ENCODE measurements at regions not wholly inside any gene's neighbourhood (a gene's known extent, or its start where the extent isn't known, plus 50 kb on each side); places are given as distances from the start of the nearest gene placed in this dataset.

DNA sequence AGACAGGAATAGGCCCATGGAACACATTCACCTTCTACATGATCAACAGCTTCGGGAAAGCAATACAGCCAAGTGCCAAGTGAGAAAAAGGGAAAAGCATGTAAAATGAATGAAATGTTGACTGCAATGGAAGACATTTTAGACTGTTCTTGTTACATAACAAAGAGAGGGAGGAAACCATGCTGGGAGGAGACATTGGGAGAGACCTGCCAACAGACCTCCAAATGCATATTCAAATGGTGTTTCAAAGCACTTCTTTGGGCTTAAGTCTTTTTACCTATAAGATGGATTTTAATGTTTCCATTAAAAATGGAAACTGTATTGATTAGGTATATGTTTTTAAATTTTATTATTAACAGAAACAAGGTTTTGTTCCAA lies 350.0 kb upstream of the THBS1 start:
- no peak for DNase-seq (ENCODE audit: low read depth in 2 of 2)

DNA sequence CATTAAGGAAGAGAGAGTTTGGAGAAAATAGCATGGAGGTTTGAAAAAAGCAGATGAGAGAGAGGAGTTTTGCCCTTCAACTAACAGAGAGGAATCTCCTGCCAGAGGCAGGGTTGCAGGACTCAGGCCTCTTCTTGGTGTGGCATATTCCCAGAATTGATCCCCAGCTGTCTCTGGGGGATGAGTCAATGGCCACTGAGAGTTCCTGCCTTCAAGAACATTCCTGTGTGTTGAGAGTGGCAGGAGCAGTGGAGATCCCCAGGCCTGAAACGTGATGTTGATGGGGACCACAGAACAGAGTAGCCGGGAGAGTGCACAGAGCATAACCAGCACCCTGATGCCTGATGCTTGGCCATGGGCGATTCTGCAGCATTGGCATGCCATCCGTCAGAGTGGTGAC lies 348.4 kb upstream of the THBS1 start:
- peak in 1 of 2 donors; percentile 79 for DNase-seq (ENCODE audit: low read depth in 2 of 2)

DNA sequence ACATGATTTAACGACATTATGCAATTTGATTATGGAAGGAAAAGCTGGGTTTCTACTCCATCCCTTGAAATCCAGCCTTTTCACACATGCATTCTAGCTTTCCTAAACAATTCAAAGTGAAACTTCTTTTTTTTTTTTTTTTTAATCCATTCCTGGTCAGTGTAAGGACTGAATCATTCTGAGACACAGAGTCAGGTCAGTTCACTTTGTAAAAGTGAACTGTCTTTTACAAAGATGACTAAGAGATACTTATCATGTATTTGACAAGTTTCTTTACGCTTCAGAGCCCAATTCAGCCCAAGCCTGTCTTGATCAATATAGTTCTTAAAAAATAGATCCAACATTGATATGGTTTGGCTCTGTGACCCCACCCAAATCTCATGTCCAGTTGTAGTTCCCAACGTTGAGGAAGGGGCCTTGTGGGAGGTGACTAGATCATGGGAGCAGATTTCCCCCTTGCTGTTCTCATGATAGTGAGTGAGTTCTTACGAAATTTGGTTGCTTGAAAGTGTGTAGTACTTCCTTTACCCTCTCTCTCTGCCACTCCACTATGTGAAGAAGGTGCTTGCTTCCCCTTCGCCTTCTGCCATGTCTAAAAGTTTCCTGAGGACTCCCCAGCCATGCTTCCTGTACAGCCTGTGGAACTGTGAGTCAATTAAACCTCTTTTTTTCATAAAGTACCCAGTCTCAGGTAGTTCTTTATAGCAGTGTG lies 345.6 kb upstream of the THBS1 start:
- DNase-seq (ENCODE audit: low read depth in 2 of 2) = peak in 1 of 2 donors; percentile 79

DNA sequence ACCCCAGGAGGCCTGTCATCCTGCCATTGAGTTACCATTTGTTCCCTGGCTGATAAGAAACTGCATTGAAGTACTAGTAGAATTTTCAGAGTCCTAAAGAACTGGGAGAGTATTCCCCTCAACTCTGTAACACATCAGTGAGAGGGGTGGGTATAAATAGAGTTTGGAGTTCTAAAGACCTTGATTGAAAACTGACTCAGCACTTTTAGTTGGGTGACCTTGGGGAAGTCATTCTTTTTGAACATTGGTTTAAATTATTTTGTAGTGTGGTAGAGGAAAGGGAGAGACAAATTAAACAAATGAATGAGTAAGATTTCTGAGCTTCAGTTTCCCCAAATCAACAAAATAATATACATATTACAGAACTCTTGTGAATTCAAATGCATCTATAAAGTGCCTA lies 344.5 kb upstream of the THBS1 start:
- DNase-seq (ENCODE audit: low read depth in 2 of 2) = no peak

DNA sequence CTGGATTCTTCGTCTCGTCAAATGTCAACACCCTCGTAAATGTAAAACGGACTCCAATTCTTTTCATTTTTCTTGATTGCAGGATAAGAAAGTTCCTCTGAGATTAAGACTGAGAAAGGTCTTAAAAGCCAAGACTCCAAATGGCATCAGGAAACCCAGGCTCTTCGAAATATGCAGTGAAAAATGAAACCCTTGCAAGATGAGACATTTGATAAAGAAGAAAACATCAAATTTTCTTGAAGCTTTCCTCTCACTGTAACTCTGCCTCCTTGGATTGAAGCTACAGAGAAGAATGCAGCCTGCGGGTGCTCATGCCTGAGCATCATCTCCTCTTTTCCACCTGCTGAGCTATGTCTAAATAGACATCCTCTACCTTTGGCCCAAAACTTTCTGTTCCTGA lies 342.4 kb upstream of the THBS1 start:
- DNase-seq (ENCODE audit: low read depth in 2 of 2) = no peak

DNA sequence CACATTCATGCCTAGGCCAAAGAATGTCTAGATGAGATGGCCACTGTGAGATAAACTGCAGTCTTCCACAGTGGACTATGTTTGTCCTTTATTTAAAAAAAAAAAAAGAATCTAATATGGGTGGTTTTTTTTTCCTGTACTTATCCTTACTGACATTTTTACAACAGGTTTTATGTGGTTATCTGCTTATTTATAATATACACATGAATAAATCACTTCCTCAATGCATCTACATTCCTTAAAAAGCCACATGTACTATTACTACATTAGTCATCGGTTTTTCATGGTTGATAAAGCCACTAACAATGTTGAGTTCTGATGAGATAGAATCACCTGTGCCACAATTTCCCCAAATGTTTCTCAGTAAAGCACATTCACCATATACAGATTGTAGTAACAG lies 341.3 kb upstream of the THBS1 start:
- DNase-seq (ENCODE audit: low read depth in 2 of 2) = peak in 1 of 2 donors; percentile 37

DNA sequence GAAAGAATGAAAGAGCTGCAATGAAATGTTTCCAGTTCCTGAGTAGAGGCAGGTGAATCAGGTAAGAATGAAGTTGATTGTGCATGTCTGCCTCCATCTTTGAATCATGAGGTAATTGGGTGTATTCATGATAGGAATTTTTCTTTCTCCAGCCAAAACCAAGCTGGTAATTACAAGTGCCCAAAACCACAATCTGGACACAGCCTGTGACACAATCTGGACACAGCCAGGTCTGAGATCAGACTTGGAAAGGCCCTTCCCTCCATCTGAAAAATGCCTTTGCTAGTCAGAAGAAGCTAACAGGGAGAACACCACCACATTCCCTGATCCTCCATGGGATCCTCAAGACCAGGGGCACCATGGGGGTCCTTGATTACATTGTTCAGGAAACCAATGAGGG lies 338.5 kb upstream of the THBS1 start:
- DNase-seq (ENCODE audit: low read depth in 2 of 2) = no peak

DNA sequence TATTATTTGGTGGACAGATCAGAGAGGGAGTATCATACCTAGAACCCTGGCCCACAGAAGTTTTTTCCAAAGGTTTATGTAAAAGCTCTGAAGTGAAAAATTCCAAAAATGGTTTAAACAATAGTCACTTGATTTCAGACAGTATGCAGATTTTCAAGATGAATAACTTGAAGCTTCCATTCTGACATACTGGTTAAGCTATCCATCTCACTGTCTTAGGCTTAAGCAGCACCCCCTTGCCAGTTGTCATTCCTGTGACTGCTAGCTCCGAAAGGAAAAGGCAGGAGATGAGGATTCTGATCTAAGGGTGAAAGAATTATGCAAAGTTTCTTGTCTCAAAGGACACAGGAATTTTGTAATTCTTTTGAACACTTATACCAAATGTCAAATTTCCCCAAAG lies 337.5 kb upstream of the THBS1 start:
- no peak for DNase-seq (ENCODE audit: low read depth in 2 of 2)

DNA sequence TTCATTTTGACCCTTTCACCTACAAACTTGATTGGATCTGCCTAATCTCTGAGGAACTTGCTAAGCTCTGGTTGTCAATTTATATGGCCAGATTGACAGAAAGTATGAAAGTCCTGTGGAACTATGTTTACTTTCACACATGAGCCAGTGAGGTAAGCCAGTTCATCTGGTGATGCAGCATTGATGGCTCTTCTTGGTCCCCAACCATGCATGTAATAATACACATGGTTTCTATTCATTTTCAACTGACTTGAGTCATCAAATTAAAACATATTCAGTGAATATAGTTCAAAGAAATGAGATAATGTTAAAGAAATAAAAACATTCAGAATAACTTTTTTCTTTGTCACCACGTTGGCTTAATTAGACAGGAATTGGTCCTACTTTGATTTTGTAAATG lies 336.1 kb upstream of the THBS1 start:
- no peak for DNase-seq (ENCODE audit: low read depth in 2 of 2)

DNA sequence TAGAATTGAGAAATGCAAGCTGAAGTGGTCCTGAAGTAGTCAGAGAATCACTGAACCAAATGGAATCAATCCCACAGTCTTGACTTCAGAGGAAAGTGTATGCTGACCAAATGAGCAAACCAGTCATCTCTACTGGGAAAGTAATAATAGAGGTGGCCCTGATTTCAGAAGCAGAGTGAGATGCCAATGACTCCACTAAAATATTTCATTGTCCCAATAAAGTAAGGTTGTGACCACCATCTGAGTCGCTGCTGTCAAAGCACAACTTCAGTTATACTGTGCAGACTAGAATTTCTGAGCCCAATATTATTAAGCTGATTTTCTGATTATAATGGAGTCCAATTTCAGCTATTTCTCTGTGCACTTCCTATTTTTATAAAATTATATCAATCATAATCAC lies 334.4 kb upstream of the THBS1 start:
- no peak for DNase-seq (ENCODE audit: low read depth in 2 of 2)

DNA sequence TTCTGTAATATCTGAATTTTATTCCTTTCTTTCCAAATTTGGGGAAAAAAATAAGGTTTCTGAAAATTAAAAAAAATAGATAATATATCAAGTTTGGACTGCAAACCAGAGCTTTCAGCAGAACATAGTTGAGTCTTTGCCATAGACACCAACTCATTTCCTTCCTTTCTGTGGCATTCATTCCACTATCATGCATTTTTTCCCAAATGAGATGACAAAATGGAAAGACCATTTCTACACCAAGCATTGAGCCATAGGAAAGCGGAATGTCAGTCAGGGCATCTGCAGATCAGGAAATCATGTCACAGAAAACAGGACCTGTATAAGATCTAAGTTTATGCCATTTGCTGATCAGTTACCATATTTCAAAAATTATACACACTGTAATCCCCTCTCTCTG lies 333.3 kb upstream of the THBS1 start:
- peak; percentile 80 to 98 for DNase-seq (ENCODE audit: low read depth in 2 of 2)

DNA sequence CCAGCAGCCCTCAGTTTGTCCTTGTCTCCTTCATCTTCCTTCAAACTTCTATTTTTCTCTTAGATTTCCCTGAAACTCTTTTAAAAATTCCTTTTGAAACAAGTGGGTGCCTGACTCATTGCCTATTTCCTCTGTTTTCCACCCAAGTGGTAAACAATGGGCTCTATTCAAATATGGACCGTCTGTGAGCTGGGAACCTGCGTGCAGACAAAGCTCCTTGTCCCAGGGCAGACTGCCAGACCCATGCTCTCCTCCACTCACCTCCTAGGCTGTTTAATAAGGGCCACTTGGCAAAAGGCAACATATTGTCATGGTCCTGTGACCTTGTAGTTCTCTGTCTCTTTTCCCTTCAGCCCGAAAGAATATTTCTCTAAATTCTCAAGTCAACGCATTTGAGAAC lies 332.7 kb upstream of the THBS1 start:
- peak; percentile 94 to 100 for DNase-seq (ENCODE audit: low read depth in 2 of 2)

DNA sequence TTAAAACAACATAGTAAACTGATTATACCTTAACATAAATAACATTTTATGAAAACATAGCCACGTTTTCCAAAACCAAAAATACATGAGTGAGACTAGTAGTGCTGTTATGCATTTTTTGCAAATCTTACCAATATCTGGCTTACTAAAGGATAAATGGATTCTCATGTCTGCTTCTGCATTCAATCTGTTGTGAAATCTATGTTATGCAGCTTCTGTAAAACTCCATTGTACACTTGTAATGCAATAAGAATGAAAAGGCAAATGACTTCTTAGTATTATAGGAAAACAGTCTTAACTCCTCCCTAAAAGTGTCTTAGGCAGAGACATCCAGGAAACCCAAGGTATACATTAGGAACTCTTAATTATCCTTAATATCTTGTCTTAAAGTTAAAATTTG lies 330.9 kb upstream of the THBS1 start:
- no peak for DNase-seq (ENCODE audit: low read depth in 2 of 2)

DNA sequence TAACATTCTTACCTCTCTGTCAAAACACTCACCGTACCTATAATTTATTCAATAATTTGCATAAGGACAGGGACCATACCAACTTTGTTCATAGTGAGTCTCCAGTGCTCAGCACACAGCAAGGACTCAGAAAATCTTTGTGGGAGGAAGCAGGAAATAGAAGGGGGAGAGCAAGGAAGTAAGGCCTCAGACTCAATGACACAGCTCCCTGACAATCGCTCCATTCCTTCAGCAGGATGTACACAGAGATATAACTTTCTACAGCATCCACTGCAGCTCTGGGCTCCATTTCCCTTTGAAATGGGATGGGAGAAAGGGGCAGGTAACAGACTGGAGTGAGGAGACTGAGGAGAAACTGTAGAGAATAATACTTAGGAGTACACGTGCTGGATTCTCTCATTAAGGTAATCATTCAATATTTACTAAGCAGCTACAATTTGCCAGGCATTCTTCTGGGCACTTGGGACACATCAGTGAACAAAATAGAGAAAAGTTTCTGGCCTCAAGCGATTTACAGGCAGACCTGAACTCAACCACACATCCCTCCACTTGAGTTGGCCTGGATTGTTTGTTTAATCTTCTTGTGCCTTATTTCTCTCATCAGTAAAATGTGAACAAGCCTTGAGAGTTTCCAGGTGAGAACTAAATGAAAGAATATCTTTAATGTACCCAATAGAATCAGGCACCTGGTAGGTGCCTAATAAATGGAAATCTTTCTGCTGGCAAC lies 330.3 kb upstream of the THBS1 start:
- DNase-seq (ENCODE audit: low read depth in 2 of 2) = peak in 1 of 2 donors; percentile 75

DNA sequence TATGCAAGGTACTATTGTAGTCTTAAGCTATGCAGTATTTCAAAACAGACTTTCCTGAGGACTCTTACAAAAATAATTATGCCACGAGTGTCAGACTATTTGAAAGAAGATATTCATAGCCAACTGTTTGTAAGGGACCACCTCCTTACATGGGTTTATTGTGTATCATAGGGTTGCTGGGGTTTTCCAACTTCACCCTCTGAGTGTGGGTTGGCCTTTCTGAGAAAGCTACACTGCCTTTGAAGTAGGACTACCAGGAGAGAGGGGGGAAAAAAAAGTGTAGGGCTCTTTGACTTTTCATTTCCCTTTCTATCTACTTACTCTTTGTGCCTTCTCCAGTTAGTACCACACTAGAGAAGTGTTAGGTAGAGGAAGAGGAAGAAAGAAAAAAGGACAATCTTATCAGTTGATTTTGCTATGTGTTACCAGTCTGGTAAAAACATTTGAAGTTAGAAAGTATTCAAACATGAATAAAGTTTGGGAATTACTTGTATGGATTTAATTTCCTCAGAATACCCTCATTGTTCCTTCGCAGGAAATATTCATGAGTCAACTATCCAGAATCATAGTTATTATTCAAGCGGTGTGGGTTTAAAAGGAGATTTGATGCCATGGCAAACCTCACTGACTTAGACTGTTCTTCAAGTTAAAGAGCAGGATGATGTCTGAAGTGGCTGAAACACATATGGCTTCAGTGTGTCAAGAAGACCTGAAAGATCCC lies 329.3 kb upstream of the THBS1 start:
- peak in 1 of 2 donors; percentile 90 for DNase-seq (ENCODE audit: low read depth in 2 of 2)

DNA sequence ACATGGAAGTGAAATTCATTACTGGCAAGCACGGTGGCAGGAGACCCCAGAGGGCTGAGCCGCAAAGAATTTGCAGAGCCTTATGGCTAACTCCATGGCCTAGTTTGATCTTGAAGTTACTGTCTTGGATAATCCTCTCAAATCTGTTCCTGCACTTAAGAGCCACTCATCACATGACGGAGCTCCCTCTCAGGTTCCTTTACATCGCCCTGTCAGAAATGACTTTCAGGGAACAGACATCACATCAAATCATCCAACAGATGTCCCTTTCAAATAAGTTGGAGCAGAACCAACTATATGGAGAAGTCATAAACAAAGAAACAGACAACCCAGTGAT lies 328.8 kb upstream of the THBS1 start:
- no peak for DNase-seq (ENCODE audit: low read depth in 2 of 2)

DNA sequence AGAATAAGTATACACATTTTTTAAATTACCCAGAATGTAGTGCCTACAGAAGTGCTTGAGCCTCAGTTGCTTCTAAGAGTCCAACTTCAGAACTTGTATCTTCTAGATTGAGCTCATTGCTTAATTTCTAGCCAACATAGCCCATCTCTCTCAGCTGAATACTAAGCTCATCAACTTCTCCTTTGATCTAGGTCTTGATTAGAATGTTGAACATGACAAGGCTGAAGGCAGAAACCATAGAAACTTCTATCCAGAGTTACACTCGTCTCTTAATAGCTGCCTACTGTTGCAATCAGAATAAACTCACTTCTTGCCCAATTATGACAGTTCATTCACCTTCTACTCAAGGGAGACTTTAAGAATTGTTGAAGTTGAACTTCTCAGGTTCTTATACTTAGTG lies 327.3 kb upstream of the THBS1 start:
- DNase-seq (ENCODE audit: low read depth in 2 of 2) = no peak

DNA sequence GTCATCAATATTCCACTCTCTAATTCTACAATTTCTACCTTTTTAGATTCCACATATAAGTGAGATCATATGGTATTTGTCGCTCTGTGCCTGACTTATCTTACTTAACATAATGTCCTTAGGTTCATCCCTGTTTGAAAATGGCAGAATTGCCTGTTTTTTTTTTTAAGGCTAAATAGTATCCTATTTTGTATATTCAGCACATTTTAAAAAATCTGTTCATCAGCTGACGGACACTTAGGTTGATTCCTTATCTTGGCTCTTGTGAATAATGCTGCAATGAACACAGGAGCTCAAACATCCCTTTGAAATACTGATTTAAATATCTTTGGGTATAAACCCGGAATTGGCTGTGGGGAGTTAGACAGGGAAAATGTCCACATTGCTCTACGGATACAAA lies 326.7 kb upstream of the THBS1 start:
- DNase-seq (ENCODE audit: low read depth in 2 of 2) = no peak

DNA sequence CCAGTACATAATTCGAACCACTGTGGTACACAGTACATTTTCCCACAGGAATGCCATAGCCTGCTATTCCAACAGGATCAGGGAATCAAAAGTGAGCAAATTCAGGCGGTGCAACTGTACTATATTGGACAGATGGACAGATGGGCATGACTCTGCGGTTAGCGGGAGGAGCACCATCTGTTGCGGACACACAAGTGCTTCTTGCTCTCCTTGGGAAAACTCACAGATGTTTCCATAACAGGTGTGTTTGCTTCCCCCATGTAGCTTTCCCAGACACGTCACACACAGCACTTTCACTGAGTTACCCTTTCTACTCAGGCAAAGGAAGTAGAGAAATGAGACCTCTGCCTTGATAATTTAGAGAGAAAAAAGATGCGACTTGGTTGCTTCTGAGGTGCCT lies 325.1 kb upstream of the THBS1 start:
- no peak for DNase-seq (ENCODE audit: low read depth in 2 of 2)

DNA sequence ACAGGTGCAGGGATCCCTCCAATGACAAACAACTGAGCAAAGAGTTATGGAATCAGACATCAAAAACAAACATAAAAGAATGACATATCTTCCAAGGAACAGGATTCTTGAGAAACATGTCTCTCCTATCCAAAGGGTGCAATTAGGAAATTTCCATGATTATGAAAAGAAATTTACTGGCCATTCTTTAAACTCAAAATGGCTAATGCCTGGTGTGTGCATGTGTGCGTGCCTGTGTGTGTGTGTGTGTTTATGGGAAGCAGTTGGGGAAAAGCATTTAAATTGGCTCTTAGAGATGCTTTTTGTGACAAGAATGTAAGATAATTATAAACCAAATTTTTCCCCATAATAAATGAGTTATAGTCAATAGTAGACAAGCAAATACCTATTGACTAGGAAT lies 320.5 kb upstream of the THBS1 start:
- no peak for DNase-seq (ENCODE audit: low read depth in 2 of 2)

DNA sequence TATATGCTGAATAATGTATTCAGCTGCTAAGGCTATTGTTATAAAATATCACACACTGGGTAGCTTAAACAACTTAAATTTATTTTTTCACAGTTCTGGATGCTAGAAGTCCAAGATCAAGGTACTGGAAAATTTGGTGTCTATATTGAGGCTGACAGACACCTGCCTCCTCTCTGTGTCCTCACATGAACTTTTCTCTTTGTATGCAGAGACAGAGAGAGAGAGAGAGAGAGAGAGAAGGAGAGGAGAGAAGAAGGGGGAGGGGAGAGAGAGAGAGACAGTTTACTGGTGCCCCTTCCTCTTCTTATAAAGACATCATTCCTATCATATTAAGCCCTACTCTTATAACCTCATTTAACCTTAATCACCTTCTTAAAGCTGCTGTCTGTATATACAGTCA lies 320.1 kb upstream of the THBS1 start:
- no peak for DNase-seq (ENCODE audit: low read depth in 2 of 2)

DNA sequence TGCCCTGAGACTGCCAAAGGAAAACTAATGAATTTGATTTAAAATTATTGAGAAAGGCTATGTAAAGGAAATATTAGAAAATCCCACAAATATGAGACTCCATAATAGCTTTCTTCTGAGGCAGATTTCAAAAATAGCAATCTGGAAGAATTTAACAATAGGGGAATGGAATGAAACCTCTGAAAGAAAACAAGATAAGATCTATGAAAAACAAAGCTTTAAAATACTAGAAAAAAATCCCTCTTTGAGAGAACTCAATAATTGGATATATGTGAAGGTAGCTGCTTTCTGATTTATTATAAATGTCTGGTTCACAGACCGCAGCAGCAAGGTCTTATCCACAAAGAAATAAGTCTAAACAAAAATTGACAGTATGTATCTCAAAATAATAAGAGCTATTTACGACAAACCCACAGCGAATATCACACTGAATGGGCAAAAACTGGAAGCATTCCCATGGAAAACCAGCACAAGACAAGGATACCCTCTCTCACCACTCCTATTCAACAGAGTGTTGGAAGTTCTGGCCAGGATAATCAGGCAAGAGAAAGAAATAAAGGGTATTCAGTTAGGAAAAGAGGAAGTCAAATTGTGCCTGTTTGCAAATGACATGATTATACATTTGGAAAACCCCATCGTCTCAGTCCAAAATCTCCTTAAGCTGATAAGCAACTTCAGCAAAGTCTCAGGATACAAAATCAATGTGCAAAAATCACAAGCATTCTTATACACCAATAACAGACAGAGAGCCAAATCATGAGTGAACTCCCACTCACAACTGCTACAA lies 319.3 kb upstream of the THBS1 start:
- peak; percentile 47 to 48 for DNase-seq (ENCODE audit: low read depth in 2 of 2)
